HG03342 (cell line): ENCODE measurements at regions not wholly inside any gene's neighbourhood (a gene's known extent, or its start where the extent isn't known, plus 50 kb on each side); places are given as distances from the start of the nearest gene placed in this dataset.
"Not testable (repeated sequence)": the region's sequence is repeated elsewhere in the genome, so short reads cannot be mapped to it uniquely, and the experiment has no call there.

Experiments
- ATAC-seq: cut with Tn5 transposase; IDR thresholded peaks from one replicate; pipeline ENCODE4 v1.9.1; 2021; ENCODE audit warnings: mild to moderate bottlenecking, moderate library complexity; ENCODE audit not compliant: unreplicated experiment

DNA sequence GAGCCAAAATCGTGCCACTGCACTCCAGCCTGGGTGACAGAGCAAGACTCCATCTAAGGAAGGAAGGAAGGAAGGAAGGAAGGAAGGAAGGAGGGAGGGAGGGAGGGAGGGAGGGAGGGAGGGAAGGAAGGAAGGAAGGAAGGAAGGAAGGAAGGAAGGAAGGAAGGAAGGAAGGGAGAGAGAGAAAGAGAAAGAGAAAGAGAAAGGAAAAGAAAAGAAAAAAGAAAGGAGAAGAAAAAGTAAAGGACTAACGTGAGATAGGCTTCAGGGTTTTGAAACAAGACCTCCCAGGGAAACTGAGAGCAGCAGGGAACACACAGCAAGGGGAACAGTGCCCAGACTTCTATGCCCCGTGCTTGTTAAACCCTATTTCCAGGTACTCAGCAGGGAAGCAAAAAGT, 278.7 kb downstream of the C16orf95 start:
- ATAC-seq = not testable (repeated sequence)

DNA sequence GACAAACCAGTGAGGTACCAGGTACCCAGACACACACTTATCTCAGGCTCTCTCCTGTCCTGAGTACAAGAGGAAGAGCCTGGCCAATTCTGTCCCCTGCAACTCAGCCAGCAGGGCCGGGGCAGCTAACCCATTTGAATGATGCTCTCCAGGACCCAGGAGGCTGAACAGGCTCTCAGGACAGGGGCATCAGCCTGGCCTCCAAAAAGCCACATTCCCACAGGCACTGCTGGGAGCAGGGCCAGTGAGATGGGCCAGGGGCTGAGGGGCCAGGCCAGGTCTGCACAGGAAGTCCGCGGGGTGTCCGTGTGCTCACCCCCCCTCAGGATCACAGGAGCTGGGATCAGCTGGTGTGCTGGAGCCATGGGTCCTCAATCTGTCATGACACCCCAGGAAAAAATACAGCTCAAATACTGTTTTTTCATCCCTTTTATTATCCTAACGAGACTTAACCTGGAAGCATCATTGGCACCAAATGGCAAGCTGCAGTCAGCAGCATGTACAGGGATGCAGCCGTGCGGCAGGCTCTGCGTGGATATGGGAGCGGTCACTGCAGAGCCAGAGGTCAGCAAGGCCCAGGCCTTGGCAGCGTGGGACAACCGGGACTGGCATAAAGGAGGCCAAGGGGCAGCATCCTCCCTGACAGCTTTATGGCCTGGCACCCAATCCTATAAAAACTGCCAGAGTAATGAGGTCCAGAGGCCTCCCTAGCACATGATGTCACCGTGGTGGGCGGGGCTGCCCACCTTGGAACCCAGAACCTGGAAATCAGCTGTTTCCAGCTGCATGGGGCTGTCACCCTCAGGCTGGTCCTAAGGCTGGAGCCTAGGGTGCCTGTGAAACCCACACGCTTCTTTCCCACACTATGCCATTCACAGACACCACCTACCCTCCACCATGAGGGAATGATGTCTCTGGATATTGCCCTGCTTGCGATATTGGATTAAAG, 276.7 kb downstream of the C16orf95 start:
- ATAC-seq = no peak

DNA sequence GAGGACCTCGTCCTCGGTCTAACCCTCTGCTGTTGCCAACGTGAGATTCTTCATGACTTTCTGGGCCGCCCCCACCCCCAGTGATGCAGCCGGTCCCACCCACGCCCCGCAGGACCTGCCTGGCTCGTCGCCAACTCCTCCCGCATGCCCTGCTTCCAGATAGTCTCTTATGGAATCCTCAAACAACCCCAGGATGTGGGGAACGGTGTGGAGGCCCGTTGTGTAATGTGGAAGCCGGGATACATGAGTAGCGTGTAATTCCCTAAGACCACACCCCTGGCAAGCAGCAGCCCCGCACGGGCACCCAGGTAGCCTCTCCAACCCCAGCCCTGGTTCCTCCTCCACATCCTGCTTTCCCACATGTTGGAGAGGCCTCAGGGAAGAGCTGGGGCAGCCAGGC, 275.9 kb downstream of the C16orf95 start:
- ATAC-seq = no peak

DNA sequence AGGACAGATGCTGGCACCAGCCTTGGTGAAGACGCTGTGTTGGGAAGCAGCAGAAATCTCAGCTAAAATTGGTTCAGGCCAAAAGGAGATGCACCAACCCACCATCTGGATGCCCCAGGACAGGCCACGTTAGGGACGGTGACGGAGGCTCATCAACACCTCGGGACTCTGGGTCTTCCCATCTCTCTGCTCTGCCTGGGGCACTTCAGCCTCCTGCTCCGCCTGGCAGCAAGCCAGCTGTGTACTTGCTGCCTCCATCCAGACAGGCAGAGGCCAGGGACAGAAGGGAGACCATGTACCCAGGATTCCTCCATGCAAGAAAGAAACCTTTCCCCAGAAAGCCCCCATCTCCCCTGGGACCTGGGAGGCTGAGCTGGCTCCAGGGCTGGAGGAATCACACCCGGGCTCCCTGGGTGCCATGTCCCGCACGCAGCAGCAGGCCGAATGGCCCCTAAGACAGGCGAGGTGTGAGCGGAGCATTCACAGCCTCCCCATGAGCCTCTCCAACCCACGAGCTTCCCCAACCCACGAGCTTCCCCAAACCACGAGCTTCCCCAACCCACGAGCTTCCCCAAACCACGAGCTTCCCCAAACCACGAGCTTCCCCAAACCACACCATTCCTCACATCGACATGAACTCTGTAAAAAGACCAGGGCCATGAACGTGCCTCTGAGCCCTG, 274.5 kb downstream of the C16orf95 start:
- ATAC-seq = no peak

DNA sequence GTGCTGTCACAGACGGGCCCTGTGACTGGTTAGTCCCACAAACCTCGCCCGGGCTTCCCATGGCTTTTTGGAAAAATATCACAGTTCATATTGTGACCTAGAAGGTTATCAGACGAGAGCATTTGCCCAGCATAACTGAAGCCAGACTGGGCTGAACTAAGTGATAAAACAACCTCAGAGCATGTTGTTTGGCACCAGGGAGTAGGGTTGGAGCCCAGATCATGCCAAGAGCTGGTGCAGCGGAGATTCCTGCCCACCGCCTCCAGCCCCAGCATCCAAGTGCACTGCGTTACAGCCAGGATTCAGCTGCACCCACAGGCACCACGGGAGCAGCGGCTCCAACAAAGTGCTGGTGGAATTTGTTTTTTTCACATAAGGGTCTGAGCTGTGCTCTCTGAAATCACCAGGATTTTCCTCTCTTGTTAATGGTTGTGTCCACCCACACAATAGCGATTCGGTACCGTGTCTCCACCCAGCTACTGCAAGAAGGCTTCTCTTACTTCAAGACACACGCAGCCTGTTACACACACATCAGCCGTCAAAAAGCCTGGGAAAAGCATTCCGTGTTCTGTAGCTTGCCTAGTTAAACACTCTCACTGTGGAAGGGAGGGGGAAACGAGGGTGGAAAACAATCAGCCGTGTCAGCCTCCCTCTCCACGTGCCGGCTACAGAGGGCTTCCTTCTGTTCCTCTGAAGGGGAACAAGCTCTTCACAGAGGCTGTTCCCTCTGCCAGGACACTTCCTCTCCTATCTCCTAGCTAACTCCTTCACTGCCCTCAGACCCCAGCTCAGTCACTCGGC, 273.8 kb downstream of the C16orf95 start:
- ATAC-seq = no peak

DNA sequence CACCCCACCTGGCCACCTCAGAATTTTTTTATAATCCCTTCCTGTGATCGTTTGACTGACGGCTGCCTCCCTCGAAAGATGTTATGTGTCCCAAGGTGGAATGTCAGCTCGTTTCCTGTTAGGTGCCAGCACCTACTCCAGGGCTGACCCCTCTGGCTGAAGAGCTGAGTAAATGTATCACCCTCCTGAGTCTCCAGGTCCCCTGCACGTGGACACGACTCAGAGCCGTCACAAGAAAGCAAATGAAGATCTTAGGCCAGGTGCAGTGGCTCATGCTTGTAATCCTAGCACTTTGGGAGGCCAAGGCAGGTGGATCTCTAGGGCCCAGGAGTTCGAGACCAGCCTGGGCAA, 273.2 kb downstream of the C16orf95 start:
- no peak for ATAC-seq

DNA sequence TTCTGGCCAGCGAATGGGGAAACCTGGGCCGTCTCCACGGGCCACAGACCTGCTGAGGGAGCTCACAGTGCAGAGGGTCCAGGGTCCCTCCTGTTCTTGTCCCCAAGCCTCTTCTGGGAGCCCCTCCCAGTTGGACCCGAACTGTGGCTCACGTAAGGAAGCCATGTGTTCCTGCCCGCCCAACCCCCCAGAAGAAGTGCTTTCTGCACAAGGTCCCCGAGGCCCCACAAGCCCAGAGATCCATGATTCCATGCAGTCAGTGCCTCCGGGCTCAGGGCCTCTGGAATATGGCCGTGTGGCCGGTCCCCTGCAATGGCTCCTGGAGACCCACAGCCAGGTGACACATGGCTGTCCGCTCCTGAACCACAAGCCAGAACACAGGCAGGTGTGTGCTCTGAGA, 272.4 kb downstream of the C16orf95 start:
- no peak for ATAC-seq

DNA sequence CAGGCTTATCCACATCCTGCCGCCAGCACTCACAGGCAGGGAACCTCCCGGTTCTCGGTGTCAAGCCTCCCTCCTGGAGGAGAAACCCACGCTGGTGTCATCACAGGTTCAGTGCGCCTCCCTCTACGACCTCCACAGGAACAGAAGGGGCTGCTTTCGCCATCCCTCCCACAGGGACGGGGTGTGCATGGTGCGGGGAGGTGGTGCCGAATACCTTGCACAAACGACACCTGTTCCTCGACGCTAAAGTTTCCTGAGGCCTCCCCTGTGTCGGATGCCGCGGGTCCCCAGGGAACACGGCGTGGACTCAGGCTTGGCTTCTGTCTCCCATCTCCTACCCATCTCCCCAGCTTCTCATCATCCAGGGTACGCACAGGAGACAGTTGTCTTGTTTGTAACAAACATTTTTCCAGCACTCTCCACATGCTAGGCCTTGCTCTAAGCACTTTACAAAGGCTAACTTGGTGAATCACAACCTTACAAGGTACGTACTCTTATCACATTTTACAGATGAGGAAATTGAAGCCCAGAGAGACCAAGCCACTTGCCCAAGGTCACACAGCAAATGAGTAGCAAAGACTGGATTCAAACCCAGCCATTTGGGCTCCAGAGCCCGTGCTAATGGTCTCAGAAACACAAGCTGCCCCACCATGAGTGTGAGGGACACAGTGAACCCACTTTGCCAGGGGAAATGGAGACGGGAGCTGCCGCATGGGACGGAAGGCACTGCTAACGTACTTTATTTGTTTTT, 271.6 kb downstream of the C16orf95 start:
- ATAC-seq = no peak

DNA sequence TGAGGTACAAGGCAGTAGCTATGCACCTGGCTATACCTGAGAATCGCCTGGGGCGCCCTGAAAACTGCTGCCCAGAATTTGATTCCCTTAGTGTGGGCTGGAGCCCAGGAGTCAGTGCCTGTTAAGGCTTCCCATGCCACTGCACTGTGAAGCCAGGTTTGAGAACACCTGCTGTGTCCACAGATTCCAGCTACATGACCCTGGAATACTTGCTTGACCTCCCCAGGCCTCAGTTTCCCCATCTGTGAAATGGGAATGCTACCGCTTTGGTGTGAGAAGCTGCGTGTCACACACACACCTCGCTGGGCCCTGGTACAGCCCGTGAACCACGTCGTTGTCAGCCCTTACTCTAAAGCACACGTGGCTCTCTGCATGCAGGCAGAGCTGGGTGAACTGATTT, 271.0 kb downstream of the C16orf95 start:
- ATAC-seq = no peak

DNA sequence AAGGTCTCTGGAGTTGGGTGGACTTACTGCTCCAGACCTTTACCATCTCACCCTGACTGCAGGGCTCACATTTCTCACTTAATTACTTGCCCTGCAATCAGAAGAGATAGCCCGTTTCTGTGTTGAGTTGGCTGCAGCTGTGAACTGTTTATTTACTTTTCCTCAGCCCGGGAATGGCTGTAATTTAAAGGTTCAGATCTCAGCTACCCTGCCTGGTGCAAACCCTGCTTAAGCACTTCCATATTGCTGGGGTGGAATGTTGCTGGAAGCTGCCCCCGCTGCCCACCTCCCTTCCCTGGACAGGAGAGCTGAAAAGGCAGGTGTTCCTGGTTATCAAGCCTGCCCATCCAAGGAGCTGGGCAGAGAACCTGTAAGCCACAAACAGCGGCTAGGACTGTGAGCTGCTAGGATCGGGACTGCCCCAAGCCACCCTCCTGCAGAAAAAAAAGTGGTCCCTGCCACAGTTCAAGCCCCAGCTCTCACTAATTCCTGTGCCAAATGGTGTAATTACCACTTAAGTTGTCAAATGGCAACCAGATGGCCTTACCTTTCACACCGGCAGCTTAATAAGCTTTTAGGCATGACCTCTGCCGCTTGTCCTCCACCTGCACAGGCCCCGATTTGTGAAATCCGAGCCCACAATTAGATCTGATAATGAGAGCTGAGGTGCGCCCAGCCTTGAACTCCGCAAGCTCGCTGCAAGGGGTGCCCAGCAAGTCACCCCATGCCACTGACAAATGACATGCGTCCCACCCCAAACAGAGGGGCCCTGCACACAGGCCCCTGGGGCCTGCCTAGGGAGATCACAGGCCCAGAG, 269.8 kb downstream of the C16orf95 start:
- ATAC-seq = no peak

DNA sequence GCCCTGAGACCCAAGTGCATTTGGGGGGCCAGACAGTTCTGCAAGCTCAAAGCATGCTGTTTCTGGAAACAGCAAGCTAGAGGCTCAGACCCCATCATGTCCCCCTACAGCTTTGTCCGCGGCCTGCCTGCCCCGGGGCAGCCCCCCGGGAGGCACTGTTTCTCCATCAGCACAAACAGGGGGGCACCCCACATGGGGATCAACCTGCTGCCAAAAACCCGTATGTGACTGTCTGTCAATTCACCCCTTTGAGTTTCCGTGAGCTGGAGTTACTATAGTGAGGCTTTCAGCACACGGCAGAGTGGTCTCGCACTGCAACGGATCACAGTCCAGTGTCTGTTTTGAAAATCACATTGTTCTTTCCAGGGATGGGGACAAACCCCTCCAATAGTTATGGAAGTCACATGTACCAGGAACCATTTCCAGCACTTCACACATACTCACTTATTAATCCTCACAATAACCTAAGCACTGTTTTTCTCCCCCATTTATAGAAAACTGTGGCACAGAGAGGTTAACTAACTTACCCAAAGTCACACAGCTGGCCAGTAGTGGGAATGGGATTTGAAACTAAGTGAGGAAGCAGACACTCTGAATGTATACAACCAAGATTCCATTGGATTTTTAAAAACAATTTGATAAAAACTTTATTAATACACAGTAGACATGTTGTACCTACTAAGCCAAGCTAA, 269.0 kb downstream of the C16orf95 start:
- ATAC-seq = no peak

DNA sequence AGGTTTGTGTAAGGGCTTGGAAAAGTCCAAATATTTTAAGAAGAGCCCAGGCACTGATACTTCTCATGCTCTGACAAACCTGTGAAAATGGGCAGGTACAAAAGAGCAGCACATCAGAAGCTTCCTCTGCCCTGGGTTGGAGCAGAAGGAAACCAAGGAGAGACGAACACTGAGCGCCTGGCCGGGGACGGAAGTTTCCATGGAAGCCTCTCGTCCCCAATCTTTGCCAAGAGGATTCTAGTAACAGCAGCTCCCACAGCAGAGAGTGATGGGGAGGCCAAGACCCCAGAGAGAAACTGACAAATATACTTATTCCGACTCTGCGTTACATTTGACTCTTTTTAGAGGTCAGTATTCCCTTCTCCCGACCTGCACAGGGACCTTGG, 268.5 kb downstream of the C16orf95 start:
- no peak for ATAC-seq

DNA sequence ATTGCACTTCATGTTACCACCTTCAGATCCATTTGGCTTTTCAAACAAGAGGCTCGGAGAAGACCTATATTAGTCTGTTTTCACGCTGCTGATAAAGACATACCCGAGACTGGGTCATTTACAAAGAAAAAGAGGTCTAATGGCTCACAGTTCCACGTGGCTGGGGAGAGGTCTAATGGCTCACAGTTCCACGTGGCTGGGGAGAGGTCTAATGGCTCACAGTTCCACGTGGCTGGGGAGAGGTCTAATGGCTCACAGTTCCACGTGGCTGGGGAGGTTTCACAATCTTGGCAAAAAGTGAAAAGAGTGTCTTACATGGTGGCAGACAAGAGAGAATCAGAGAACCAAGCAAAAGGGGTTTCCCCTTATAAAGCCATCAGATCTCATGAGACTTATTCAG, 268.0 kb downstream of the C16orf95 start:
- ATAC-seq = not testable (repeated sequence)

DNA sequence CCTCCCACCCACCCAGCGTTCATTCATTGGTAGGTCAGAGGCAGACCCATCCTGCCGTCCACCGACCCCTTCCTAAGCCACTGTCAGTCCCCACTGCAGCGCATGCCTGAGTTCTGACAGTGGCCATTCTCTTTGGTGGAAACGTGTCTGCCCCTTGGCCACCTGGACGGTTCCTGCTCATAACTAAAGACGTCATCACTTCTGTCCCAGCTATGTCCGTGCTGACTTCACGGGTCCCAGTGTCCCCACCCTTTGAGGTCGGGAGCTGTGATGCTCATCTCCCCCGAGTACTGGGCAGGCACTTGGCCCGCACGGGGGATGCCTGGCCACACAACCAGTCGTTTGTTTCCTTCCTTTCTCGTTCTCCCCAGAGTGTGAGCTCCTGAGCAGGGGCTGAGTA, 267.1 kb downstream of the C16orf95 start:
- no peak for ATAC-seq

DNA sequence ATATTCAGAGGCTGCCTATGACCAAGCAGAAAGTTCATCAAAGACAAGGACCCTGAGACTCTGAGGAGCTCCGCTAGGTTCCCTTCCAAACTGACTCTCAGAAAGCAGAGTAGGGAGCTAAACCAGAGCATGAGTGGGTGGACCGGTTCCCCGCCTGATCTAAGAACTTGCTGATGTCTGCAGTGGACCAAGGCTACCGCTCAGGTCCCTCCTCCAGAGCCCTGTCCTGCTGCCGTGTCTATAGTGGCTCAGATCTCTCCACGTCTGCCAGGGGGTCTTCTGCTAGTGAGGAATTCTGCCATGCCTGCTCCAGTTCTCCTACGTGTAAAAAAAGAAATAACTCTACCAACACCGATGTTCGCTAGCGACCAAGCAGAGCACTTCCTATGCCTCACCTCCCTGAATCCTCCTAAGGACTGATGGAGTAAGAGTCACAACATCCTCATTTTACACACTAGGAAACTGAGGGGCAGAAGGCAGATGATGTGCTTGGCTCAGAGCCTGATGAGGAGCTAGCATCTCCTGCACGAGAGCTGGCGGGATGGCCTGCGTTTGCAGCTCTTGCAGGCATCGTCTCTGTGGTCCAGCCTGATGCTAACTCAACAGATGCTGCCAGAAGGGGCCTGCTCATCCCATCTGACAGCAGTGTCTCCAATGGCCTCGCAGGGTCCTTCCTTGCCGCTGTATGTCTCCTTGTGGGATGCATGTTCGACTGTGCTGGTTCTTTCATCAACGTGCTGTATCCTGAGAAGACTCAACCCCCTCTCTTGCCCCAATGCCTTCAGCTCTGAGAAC, 265.5 kb downstream of the C16orf95 start:
- ATAC-seq = no peak

DNA sequence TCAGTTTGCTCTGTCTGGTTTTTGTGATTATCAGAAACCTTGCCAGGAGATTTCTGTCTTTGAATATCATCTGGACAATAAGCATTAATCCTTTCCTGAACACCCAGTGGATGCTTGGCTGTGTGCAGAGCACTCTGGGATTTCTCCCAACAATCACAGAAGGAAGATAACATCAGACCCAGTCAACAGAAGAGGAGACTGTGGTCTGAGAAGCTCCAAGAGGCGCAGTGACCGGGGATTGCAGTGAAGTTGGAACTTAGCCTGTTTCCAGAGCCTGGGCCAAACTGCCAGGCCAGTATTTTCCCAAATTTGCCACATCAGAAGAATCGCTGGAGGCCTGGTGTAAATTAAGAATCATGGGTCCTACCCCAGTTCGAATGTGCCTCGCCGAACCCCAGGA, 264.7 kb downstream of the C16orf95 start:
- ATAC-seq = no peak

DNA sequence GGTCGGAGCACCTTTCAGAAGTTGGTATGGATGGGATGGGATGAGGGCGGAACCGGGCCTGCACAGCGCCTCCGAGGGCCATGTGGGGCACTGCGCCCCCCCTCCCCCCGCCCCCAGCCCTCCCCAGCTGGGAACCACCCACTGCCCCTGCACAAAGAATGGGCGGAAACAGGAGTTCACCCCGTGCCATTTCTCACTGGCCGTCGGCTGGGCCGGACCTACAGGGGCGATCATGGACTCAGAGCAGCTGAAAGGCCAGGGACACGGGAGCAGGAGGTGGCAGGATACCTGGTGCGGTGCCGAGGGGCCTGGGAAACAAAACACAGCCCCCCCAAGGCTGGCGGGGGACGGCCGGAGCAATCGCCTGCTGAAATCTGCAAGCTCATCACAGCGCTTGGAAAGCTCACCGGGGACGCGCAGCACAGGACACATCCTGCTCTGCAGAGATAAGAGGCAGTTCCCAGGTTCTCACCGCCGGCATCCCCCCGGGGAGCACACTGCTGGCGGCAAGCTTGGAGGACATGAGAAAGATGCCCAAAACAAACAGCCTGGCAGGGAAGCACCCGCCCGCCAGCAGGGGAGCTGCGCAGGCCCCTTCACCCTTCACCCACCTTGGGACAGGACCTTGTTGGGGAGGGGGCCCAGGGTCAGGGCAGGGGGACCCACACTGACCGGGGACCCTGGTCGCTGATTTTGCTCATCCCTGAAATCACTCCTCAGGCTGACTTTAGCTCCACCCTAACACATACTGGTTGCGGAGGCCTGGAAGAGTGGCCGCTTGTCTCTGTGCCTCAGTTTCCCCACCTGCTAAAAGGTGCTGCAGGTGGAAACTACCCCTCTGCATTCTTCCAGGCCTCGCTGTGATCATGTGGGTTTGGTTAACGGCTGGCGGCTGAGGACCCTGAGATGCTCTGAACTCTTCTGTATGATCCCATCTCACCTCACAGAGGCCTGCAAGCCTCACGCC, 263.9 kb downstream of the C16orf95 start:
- ATAC-seq = no peak
